ENCODE measurements at regions not wholly inside any gene's neighbourhood (a gene's known extent, or its start where the extent isn't known, plus 50 kb on each side); places are given as distances from the start of the nearest gene placed in this dataset.

DNA sequence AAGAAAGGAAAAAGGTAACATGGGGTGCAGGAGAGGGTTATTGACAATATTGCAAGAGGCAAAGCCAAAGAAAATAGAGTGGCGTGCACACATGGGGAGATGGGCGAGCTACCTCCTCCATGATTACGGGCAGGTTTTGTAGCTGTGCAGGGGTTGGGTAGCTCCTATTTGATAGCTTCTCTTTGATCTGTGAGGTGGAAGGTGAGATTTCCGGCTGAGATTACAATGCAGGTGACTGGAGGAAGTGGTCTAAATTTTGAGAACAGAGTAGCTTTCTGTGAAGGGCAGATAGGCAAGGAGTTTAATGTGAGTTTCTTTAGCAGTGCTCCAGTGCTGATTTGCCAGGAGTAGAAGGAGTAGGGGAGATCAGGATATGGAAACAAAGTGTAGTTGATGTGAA lies 263.4 kb downstream of the PLA2G4A start:
- DNase-seq, result no peak

DNA sequence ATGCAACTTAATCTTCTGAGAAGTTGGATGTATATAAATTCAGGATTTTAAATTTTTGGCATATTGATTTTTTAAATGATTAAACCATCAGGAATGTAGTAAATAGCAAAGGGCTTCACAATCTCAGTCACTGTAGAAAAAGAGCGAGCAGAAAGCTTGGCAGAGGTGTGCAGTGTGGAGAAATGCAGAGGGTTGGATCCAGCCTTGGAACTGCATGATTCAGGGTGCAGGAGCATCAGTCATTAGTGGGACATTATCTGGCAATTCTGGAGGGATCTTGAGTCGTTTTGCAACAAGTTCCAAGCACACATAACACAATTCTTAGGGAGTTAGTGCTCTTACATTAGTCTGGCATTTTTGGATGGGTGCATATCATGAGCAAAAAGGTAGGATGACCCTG lies 267.9 kb downstream of the PLA2G4A start:
- DNase-seq, result no peak

DNA sequence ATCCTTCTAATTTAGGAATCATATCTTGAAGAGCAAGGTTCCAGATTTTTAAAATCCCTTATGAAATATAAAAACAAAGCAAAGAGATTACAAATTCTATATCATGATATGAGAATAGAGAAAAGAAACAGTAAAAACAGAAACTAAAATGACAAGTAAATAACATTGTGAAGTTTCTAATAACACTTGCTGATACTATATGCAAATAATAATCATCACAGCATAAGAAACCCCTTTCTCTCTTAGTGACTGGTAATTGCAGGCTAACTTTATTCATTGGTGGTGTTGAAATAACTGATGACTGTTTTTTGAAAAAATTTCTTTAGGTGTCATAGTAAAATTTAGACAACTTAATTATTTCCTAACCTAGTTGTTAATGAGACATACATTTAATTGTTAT lies 281.6 kb downstream of the PLA2G4A start:
- no peak for DNase-seq

DNA sequence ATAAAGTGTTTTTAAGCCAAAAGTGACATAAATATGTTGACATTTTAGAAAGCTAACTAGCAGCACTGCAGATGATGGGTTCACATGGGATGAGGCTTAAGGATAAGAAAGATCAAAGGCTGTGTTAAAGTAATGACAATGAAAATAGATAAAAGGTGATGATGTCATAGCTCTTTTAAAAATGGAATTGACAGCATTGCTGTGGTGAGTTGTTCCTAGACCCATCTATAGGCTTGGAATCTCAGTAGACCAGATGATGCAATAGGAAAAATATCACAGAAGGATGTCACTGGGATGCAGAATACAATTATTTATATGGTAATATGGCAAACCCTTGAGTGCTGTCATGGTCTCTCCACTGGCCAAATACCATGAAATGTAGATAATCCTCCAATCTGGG lies 286.0 kb downstream of the PLA2G4A start:
- no peak for DNase-seq

DNA sequence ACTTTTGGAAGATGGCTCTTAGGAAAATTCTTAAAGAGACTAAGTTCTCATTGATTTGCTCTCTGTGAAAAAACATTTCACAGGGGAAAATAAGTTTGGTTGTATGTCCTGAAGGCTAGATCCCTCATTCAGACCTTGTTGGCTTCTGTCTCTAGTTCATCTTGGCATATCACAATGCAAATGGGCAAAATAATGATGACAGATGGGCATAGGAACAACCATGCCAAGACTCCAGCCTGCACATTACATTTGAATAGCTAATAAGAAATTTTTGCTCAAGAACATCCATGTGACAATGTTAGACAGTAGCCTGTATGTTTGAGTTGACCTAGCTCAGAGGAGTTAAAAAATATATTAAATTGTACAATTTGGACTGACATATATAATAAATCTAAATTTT lies 292.9 kb downstream of the PLA2G4A start:
- no peak for DNase-seq

DNA sequence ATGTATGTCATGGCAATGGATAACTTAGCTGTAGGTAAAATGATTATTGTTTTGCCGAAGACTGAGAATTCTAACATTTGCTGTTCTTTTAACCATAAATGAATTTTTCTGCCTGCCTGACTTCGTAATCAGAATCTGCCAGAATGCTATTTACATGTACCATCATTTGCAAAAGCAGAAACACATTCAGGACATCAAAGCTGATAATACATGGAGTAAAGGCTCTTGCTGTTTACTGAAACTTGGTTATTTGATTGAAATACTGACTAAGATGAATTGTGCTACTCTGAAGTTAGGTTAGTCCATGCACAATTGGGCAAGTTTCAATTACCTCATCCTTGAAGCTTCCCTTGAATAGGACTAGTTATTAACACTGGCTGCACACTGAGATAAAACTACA lies 293.8 kb downstream of the PLA2G4A start:
- DNase-seq, result no peak

DNA sequence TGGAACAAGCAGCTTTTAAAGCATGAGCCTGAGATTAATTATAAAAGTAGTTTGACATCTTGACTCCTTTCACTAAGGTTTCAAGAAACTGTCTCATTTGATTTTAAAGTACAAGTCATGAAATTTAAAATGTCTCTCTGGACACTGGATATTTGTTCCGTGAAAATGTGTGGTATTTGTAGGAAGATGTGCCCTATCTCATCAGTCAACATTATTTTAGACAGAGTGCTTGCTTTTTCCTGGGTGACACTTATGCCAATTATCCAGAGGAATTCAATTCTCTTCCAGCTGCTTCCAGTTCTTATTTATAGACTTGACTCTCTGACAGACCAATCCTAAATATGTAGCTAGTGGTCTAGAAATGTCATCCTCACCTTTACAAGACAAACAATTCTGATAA lies 300.4 kb downstream of the PLA2G4A start:
- no peak for DNase-seq

DNA sequence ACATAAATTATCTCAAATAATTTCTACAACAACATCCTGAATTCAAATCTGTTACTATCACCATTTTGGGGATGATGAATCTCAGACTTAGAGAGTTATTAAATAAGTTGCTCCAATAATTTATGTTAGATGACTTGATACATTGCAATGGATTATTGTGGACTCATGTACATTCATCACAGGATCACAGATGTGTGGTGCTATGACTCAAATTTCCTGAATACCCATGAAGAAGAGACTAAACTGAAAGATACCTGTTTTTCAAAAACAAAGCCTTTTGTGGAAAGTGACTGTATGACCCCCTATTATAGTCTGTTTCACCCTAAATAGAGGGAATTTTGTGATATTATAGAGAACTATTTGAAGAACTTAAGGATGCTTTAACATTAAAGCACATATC lies 315.0 kb downstream of the PLA2G4A start:
- no peak for DNase-seq

DNA sequence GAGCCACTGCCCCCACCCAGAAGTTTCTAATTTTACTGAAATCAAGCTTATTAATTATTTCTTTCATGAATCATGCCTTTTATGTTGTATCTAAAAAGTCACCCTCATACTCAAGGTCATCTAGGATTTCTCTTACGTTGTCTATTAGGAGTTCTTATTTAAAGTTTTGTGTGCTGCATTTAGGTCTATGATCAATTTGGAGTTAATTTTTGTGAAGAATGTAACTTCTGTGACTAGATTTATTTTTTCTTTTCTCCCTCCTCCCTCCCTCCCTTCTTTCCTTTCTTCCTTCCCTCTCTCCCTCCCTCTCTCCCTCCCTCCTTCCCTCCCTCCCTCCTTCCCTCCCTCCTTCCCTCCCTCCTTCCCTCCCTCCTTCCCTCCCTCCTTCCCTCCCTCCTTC lies 317.6 kb downstream of the PLA2G4A start:
- no peak for DNase-seq

DNA sequence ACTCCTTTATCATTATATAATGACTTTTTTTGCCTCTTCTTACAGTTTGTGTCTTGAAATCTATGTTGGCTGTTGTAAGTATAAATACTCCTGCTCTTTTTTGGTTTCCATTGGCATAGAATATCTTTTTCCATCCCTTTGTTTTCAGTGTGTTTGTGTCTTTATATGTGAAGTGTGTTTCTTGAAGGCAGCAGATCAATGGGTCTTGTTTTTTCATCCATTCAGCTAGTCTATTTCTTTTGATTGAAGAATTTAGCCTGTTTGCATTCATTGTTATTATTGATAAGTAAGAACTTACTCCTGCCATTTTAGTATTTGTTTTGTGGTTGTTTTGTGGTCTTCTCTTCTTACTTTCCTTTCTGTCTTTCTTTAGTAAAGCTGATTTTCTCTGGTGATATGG lies 322.8 kb downstream of the PLA2G4A start:
- no peak for DNase-seq

DNA sequence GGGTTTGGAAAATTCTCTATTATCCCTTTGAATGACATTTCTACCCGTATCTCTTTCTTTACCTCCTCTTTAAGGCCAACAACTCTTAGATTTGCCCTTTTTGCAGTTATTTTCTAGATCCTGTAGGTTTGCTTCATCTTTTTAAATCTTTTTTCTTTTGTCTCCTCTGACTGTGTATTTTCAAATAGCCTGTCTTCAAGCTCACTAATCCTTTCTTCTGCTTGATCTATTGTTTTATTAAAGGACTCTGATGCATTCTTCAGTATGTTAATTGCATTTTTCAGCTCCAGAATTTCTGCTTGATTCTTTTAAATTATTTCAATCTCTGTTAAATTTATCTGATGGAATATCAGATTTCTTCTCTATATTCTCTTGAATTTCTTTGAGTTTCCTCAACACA lies 324.3 kb downstream of the PLA2G4A start:
- no peak for DNase-seq

DNA sequence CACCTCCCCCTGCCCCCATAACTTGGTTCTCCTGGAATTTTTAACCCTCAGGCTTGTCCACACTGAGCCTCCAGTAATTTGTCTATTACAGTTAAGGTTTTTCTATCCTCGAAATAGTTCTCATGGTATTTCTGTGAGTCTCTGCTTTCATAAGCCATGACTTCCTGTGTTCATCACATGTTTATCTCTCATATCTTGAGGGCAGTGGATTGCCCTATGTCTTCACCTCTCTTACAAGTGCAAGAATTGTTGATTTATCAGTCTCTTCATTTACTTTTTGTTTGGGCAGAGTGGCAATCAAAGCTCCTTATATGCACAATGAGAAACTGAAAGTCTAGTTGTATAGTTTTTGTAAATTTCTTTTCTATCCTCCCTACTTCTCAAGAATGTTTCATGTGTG lies 328.4 kb downstream of the PLA2G4A start:
- DNase-seq, result no peak

DNA sequence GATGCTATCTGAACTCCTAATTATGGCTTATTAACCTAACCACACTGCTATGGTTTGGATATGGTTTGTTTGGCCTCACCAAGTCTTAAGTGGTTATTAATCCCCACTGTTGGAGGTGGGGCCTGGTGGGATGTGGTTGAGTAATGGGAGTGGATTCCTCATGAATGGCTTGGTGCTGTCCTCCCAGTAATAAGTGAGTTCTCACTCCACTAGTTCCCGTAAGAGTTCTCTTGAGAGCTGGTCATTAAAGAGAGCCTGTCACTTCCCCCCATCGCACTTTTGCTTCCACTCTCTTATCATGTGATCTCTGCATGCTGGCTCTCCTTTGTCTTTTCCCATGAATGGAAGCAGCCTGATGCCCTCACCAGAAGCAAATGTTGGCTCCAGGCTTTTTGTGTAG lies 328.8 kb downstream of the PLA2G4A start:
- no peak for DNase-seq

DNA sequence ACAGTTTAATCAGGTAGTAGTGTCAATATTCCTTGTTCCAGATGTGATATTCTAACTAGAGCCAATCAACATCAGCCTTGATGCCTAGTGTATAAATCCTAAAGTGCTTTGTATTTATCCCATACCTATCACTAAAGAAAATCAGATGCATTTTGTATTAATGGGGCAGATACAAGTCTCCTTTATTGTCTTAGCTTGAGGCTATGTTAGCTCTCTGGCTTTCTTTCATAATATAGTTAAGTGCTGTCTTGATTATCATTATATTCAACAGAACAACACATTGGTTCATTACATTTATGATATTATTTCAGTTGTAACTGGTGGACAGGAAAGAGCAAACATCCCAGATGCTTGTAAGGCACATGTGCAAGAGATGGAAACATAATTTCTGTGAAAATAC lies 338.8 kb downstream of the PLA2G4A start:
- no peak for DNase-seq

DNA sequence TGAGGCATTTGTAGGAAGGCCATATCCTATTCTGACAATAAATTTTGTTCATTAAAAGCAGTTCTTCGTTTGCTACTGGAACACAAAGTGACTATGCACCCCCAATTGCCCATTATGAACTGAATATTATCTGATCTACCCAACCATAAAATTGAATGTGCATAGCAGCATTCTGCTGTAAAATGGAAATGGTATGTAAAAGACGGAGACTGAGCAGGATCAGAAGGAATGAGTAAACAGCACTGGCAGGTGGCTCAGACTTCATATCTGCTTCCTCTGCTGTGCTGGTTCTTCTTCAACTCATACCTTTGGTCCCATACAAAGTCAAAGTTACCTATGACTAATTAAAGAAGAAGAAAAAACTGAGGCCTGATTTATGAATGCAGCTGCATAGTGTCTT lies 339.5 kb downstream of the PLA2G4A start:
- DNase-seq, result no peak

DNA sequence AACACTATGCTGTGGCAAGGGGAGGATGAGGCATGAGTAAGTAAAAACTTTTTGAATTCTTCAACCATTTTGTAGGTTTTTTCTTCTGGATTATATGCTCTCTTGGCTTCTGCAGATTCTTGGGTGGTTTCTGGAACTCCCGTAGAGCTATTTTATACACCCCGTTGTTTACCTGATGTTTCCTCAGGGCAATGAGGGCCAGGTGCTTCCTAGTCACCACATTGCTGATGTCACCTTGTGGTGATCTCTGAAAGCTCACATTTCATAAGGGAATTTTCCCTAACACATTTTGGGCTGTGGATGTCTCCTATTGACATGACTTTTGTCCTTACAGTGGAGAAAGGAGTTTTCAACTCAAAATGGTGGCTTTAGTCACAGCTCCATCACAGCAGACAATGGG lies 356.6 kb downstream of the PLA2G4A start:
- no peak for DNase-seq

DNA sequence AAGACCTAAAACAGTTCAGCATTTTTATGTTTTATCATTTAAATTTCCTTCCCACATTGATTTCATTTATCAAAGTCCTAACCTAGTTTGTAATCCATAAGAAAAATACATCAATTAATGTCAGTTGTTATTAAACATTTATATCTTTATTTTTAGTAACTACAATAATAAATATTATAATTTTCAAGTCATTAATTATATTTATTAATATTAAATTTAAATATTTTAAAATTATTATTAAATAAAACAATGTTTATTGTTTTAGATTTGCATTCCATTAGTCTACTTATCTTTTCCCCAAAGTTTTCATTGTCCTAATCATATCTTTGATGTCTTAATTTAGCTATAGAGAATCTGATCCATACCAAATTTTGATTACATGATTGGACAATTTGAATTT lies 368.9 kb downstream of the PLA2G4A start:
- DNase-seq, result no peak

DNA sequence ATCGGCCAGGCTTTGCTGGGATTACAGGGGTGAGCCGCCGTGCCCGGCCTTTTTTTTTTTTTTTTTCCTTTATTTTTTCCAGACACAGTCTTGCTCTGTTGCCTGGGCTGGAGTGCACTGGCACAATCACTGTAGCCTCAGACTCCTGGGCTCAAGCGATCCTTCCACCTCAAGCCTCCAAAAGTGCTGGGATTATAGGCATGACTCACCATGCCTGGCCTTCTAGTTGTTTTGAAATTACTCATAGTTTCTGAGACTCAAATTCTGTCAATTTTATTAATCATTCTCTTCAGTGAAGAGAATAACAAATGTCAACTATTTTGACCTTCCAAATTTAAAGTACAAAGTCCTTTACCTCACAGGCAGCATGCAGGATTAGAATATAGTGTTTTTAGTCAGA lies 374.5 kb downstream of the PLA2G4A start:
- no peak for DNase-seq

DNA sequence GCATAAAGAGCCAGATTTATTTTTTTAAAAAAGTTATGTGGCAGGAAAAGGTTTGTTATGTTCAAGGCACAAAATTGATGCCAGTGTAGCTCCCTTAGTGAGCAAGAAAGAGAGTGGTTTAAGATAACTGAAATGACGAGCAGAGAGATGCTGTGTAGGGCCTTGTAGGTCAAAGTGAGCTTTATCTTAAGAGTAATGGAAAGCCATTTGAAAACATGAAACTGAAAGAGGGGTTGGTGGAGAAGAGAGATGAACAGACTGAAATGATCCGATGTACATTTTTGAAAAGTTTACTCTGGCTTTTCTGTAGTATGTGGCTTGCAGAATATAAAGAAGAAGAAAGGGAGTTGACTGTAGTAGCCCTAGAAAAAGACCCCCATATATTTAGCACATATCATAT lies 383.6 kb downstream of the PLA2G4A start:
- no peak for DNase-seq

DNA sequence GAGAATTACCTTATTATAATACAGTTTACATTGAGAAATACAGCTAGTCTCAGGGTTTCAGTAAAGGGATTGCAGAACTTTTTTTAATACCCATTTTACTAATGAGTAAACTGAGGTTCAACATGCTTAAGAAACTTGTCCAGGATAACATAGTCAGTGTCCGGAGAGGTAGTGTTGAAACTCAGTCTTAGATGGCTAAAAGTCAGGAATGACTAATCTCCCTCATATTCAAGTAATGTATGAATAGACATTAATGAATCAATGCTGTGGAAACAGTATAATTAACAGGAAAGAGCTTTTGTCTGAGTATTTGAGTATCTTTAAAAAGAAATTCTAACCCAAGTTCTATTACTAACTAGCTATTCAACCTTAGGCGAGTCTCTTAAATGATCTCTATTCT lies 397.6 kb downstream of the PLA2G4A start:
- no peak for DNase-seq

DNA sequence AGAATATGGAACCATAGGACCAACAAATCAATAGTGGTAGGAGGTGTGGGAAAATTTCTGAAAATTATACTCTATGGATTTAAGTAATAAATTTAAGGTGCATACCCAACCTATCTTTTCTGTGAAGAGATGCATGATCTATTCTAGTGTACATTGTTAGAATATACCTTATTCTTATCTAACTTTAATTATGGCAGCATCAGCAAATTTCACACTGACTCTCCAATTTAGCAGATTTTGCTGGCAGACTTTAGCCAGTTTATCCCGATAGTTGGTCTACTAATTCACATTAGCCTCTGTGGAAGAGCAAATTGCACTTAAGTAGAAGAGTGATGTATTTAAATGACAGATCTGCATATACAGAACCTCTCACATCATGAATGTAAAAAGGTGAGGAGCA lies 400.0 kb downstream of the PLA2G4A start:
- DNase-seq, result no peak

DNA sequence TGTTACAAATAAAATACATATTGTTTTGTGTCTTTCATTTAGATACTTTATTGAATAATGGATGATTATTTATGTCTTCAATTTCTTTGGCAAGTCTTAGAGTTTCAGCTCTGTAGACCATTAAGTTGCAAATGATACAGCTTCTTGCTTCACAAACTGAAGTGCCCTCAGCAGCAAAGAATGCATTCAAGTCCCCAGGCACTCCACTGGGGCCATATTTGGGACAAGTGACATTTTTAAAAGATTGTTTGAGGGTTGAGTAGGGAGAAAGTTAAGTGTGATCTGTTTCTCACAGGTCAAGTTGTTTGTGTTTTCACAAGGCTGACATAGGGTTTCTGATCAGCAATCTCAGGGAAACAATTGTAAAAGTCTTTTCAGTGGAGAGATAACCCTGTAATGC lies 400.7 kb downstream of the PLA2G4A start:
- DNase-seq, result no peak

DNA sequence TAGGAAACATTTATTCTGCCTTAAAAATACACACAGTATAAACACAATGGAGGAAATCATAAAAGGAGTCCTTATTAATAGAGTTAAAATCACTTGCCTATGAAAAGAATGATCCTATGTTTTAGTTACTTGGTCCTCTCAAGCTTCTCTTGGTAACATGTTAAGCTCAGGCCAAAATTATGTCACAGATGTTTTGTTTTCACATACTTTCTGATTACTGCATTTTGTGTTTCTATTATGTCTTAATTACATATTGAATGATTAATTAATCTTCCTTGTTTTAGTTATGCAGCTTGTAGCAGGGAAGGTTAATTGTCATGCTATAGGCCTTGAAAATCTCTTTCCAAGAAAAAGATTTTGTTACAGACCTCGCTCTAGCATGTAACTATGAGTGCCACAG lies 406.0 kb downstream of the PLA2G4A start:
- DNase-seq, result no peak

DNA sequence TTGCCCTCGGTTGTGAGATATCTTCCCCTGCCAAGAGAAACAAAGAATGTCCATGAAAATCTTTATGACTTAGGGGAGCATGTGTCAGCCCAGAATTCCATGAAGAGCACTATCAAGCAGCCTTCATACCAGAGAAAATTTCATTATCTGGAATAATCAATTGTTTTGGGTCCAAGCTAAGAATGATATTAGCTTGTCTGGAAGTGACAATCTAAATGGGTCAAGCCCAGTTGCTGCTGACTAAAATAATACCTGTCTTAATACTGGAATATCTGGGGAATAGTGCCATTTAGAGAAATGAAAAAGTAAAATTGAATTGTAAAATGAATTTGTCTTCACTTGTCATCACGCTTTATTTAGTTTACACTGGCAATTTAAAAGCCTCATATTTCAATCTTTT lies 407.4 kb downstream of the PLA2G4A start:
- DNase-seq, result no peak

DNA sequence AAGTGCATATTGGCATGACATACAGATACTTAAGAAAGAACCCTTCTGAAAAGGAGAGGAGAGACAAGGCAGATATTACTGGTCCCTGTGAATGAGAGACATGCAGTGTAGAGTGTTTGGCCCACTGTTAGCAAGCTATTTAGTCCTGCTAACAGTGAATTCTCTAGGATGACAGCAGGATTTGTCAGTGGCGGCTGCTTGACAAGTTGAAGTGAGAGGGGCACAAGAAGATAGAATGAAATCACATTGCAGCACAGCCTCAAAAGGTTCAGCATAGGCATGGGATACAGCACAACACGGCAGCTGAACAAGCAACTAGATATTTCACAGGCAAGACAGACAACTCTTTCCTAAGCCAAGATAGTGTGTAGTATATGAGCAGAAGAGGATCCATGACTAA lies 407.9 kb downstream of the PLA2G4A start:
- no peak for DNase-seq

DNA sequence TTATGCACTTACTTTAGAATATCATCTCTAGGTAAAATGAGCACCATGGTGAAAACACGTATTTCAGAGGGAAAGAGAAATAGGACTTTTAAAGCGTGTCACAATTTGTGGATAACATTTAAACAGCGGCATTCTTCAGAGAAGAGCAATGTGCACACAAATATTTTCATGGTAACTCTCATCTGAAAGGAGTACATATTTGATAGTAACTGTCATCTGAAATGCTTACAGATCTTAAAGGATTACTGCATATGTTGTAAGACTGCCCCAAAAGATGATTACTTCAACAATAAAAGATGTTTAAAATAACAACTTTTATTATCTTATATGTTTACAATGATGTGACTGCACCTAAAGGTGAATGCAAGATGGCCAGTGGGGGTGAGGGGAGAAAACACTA lies 408.8 kb downstream of the PLA2G4A start:
- DNase-seq, result no peak

DNA sequence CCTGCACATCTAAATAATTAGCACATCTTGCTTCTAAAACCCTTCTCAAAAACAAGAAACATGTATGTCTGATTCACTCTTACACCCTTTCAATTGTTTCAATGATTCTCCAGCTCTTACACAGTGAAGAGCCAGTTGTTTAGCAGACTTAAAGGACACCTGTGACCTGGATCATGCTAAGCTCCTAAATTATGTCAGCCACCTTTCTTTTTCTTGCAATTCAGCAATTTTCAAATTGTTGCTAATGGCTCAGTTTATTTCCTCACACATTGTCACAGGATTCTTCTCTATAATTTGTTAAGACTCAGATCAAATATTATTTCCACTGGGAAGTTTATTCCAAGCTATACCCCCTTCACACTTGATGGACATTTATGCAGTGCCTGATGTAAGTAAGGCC lies 413.2 kb downstream of the PLA2G4A start:
- no peak for DNase-seq
